GM21717 (cell line): ENCODE measurements at regions not wholly inside any gene's neighbourhood (a gene's known extent, or its start where the extent isn't known, plus 50 kb on each side); places are given as distances from the start of the nearest gene placed in this dataset.
"Not testable (repeated sequence)": the region's sequence is repeated elsewhere in the genome, so short reads cannot be mapped to it uniquely, and the experiment has no call there.

ENCODE experiments used
- ATAC-seq: cut with Tn5 transposase; IDR thresholded peaks from one replicate; pipeline ENCODE4 v1.9.1; 2021; ENCODE audit warnings: mild to moderate bottlenecking, moderate library complexity; ENCODE audit not compliant: unreplicated experiment

DNA sequence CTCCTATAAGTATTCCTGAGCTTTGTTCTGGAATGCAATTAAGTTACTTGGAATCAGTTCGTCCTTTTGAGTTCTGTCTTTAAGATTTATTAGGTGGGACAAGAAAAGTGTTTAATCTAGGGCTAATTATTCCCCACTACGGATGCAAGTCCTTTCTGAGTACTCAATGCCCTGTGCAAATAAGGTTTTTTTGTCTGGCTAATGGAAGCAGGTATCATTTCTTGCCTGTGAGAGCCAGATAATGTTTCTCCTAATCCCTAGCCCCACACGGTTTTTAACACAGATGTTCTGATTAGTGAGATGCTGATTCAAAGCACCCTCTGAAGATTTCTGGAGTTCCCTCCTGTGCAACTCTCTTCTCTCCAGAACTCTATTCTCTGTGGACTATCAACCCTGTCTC lies 296.6 kb upstream of the PRICKLE1 start:
- ATAC-seq, result no peak

DNA sequence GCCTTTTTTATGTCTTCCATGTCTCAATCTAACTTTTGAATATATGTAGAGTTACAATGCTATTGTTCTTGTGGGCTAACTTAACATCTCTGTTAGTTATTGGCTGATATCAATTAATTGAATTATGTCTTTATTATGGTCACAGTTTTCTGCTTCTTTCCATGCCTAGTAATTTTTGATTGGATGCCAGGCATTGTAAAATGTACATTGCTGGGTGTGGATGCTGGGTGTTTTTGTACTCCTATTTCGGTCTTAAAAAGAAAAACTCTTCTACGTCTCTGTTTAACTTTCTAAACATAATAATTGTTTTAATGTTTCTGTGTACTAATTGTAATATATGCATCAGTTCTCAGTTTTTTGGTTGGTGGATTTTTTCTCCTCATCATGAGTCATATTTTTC lies 296.1 kb upstream of the PRICKLE1 start:
- no peak for ATAC-seq

DNA sequence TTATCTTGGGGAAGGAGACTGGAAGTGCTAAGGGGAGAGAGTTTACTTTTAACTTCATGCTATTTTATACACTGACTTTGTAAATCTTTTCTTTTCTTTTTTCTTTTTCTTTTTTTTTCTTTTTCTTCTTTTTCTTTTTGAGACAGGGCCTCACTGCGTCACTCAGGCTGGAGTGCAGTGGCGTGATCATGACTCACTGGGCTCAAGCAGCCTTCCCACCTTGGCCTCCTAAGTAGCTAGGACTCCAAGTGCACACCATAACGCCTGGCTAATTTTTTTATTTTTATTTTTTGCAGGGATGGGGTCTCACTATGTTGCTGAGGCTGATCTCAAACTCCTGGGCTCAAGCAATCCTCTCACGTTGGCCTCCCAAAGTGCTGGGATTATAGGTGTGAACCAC lies 294.6 kb upstream of the PRICKLE1 start:
- no peak for ATAC-seq

DNA sequence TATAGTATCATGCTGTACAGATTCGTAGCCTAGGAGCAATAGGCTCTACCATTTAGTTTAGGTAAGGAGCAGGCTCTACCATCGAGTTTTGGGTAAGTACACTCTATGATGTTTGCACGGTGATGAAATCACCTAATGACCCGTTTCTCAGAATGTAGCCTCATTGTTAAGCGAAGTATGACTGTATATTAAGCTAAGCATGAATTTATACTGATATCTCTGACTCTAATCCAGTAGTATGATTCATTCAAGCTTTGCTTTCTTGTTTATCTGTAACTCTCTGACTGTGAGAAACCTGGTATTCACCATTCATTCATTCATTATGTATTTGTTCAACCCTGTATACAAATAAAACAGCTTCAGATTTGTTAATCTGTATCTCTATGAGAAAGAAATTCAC lies 283.9 kb upstream of the PRICKLE1 start:
- ATAC-seq, result no peak

DNA sequence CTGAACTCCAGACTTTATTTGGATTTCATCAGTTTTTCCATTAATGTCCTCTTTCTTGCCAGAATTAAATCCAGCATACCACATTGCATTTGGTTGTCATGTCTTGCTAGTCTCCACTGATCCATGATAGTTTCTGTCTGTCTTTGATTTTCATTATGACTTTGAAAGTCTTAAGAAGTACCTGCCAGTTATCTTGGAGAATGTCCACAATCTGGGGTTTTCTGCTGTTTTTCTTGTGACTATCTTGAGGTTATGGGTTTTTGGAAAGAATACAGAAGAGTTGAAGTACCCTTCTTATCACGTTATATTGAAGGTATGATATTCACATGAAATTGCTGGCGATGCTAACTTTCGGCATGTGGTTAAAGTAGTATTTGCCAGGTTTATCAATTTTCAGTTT lies 282.3 kb upstream of the PRICKLE1 start:
- no peak for ATAC-seq

DNA sequence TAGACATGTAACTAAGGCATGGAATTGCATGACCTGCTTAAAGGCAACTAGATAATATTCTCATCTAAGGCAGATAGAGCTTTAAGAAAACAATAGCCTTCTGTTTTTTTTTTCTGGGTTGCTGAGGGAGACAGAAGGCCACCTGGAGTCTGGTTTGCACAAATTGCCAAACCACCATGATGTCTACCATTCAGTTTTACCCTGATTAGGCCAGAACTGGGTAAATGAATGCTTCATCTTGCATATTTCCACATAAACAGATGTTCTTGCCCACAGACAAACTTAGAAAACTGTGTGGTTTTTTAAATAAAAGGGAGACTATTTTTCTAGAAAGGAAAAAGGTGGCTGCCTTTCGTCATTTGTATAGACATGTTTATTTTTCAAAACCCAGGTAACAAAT lies 278.7 kb upstream of the PRICKLE1 start:
- ATAC-seq, result no peak

DNA sequence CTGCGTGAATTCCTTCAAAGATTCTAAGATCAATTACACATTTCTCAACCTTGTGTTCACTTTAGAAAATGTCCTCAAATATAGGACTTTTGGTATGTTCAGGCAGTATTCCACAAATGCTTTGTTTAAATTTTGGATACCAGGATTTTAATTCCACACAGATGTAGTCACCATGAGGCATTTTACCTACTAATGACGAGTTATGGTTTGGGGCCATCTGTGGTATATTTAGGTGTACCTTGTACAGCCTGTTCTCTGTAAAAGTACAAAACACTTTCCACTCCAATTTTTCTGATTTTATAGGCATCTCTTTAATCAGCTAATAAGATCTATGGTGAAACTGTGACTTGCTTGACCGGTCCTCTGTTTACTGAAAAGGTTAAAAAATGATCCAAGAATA lies 275.7 kb upstream of the PRICKLE1 start:
- no peak for ATAC-seq

DNA sequence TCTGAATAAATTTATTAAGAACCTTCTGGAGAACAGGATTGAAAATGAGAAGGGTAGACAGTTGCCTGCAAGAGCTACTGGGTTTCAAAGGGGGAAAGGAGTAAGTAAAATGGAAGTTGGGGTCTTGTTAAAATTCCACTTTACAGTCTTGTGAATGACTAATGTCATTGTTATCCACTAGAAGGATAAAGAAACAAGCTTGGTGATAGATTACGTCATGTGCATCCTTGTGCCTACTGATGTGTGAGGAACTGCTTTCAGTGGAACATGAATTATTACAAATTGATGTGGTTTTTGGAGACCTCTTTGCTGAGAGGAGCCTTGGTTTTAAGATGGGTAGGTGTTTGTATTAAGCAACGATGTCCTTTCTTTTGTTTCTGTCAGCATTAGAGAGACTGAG lies 272.5 kb upstream of the PRICKLE1 start:
- ATAC-seq, result no peak

DNA sequence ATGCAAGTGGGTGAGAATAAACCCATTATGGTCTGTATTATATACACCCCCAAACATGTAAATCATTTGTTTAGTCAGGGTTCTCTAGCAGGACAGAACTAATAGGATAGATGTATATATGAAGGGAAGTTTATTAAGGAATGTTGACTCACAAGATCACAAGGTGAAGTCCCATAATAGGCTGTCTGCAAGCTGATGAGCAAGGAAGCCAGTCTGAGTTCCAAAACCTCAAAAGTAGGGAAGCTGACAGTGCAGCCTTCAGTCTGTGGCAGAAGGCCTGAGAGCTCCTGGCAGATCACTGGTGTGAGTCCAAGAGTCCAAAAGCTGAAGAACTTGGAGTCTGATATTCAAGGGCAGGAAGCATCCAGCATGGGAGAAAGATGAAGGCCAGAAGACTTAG lies 270.8 kb upstream of the PRICKLE1 start:
- not testable (repeated sequence) for ATAC-seq

DNA sequence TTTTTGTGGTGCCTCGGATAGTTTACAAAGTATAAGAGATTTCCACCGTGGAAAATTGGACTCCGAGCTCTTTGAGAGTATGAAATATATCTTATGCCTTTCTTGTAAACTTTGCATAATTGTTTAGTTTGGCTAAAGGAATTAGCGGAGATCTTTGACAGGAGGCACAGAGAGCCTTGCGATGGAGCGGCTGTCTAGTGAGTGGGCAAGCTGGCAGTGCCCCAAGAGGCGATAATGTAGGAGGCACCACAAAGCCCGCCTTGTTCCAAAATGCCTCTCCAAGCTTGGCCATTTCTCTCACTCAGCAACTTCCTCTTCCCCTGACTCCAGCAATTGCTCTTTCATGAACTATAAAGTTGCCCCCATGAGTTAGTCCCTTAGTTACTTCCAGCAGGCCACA lies 270.1 kb upstream of the PRICKLE1 start:
- no peak for ATAC-seq

DNA sequence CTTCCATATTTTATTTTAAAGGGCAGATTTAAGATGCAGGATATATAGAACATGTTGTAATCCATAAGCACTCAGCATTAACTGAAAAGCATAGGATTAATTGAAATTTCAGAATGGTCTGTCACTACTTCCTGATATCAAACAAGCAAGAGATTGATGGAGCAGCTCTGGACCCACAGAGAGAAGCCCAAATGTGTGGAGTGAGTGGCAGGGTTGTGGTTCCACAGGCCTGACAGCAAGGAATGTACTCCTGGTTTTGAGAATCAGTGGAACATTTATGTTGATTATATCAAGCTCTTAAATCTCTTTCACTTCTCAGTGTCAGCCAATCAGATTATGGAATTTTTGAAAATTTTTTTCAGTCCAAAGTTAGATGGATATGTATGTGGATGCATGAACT lies 267.6 kb upstream of the PRICKLE1 start:
- ATAC-seq, result no peak

DNA sequence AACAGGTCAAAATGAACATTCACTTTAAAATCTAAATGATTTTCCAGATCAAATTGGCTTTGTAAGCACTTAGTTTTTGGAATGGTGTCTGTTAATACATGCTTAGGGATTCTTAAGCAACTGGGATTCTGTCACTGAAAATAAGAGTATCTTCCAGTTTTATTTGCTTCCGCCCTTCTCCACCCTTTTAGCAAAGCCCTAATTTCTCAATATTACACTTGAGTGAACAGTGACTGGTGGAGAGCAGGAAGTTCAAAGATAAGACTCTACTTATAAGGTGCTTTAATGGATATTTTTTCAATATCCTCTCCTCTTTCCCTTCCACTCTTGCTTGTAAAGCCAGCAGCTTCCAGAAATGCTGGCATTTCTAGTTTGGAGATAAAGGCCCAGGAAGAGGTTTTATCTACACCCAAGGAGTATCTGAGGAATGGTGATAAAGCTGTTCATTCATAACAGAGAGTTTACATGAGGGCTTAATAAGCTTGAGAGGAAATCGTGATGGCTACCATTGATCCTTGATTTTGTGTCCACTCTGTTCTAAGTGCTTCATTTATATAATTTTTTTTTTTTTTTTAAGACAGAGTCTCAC lies 265.9 kb upstream of the PRICKLE1 start:
- no peak for ATAC-seq

DNA sequence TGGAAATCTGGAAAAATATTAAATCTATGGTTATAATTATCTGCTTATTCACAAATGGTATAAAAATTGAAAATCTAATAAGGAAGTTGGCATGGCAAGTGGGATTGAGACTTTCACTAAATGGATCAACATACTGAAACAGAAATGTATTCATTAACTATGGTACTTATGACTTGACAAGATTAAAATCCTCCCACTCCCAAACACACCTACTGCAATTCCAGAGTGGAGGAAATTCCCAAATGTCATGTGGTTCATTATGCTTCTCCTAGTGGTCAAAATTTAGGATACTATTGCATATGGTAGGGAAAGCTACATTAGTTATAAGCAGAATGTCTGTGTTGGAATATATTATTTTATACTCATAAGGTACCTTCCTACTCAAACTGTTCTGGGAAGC lies 265.3 kb upstream of the PRICKLE1 start:
- ATAC-seq, result no peak

DNA sequence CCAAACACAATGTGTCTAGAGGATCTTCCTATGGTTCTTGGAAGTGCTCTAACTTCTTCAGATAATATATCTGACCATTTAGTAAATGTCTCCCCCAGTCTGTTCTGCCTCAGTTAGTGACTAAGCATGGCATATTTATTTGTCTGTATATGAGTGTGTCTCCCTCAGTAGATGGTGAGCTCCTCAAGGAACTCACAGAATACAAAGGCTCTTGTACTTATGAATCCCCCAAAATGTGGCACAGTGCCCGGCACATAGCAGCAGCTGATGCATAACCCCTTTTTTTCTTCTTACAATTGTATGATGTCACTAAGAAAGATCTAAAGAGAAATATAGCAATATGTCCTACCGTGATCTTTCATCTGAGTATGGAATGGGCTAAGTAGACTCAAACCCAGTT lies 264.7 kb upstream of the PRICKLE1 start:
- ATAC-seq, result no peak

DNA sequence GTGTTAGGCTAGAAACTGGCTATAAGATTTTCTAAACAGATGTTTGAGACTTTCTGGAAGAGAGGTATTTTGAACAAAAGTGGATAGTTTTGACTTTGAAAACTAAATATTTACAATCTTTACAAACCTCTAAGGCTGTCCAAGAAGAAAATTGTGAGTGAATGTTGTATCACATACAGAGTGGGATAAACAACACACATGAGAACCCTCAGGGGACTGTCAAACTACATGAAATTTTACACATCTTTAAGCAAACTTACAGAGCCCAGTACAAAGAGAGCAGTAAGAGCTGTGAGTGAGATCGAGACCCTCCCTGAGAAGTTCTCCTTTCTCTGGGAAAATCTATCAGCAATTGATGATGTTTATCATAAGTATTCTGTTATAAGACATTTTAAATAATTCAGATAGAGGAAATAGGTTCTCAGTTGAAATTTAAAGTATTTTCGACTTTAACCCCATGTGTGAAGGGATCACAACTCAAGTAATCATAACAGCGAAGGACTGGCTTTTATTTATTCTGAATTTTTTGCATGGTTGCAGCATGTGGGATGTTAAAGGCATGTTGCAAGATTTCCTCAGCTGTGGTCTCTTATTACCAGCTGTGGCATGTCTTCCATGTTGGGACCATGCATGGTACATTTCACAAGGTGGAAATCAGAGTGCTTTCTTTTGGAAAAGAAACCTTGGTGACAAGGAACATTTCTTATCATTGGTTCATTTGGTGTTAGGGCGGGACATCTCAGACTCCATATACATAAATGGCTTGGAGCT lies 264.0 kb upstream of the PRICKLE1 start:
- ATAC-seq, result no peak

DNA sequence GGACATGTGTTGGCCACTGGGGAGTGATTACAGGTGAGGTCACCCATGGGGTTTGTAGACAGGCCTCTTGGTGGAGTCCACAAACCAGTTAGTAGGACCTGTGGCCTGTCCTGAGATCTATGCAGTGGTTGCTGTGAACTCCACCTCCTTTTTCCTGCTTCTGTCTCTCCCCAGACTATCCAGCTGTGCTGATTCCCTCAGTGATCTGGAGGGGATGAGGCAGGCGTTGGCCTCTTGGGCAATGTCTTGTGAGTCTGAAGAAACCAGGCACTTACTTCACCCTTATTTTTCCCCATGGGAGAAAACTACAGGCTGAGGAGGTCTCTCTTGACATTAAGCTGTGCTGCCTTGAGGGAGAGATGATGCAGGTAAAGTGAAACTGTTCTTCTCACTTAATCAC lies 257.2 kb upstream of the PRICKLE1 start:
- no peak for ATAC-seq

DNA sequence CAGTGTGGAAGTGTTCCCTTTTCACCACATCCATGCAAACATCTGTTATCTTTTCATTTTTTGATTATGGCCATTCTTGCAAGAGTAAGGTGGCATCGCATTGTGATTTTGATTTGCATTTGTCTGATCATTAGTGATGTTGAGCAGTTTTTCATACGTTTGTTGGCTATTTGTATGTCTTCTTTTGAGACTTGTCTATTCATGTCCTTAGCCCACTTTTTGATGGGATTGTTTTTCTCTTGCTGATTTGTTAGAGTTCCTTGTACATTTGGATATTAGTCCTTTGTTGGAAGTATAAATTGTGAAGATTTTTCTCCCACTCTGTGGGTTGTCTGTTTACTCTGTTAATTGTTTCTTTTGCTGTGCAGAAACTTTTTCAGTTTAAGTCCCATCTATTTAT lies 244.5 kb upstream of the PRICKLE1 start:
- no peak for ATAC-seq

DNA sequence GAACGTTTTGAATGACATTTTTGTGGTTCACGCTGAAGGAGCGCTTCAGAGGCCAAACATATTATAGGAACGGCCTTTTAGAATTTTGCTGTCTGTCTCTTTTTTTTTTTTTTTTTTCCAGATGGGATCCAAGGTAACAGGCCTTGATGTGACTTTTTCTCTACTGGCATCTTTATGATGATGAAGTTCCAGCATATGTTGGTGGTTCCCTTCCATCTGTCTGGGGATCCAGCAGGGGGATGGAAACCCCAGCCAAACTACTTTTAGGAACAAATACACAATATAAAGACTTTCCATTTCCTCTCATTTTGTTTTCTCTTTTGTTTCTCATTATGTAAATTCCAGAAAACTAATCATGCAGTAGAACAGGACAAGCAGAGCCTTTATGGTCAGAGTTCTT lies 239.3 kb upstream of the PRICKLE1 start:
- ATAC-seq, result no peak

DNA sequence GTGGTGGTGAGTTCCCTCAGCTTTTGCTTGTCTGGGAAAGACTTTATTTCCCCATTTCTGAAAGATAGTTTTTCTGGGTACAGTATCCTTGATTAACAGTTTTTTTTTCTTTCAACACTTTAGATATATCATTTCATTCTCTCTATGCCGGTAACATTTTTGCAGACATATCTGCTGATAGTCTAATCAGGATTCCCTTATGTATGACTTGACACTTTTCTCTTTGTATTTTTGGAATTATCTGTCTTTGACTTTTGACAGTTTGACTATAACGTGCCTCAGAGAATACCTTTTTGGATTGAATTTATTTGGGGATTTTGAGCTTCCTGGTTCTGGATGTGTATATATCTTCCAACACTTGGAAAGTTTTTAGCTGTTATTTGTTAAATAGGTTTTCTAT lies 234.8 kb upstream of the PRICKLE1 start:
- ATAC-seq, result no peak

DNA sequence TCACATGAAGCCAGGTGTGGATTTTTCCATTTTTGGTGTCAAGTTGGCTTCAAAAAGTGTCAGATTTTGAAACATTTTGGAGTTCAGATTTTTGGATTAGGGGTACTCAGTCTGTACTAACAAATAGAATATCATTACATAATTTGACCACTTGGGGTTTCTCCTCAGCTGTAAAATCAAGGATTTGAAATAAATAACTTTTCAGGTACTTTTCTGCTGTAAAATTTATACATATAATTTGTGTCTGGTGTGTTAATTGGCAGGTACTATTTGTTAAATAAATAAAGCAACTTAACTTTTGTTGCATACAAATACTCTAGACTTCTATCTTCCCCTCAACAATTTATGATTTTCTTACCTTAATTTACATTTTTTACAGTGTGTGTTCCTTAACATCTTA lies 234.1 kb upstream of the PRICKLE1 start:
- ATAC-seq, result no peak

DNA sequence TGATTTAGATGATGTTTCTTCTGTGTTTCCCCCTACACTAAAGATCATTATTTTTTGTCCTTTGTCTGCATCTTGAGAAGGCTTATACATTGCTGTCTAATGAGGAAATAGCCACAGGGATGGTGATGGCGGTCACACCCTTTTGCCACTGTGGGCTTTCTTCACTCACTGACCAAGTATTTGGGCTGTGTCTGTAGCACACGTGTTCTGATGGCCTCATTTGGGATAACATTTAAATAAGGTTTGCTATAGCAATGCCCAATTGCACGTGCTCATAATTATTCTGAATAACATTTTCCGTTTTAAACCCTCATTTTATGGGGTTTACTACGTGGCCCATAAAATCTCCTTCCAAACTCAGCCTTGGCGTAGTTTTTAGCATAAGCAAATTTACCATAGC lies 230.3 kb upstream of the PRICKLE1 start:
- no peak for ATAC-seq

DNA sequence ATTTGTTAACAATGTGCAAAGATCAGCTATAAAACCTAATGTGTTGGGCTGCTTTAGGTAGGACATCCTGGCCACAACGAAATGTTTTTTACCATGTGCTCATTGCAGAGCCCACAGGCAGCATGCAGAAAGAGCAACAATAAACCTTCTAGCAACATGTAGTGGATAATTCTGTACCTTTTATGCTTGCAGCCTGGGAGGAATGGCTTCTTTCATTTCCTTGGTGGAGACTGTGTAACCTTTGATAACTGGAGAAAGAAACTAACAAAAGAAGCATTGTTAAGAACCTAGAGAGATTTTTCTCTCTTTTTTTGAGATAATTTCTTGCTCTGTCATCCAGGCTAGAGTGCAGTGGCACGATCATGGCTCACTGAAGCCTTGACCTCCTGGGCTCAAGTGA lies 225.5 kb upstream of the PRICKLE1 start:
- ATAC-seq, result no peak

DNA sequence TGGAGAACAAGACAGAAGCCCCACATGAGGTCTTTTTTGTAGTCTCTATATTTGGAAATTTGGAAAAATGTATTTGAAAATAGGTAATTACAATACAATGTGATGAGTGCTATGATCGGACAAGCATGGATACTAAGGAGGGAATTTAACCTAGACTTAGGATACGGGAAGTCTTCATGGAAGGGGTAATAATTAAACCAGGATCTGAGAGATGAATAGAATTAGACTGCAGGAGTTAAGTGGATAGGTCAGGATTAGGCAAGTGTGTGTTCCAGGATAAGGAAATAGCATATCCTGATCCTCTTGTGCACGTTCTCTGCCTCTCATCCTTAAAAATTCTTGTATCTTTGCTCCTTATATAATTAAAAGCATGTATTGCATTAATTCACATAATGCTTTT lies 223.3 kb upstream of the PRICKLE1 start:
- no peak for ATAC-seq
